Calu3 (cell line): ENCODE measurements at regions not wholly inside any gene's neighbourhood (a gene's known extent, or its start where the extent isn't known, plus 50 kb on each side); places are given as distances from the start of the nearest gene placed in this dataset.
"Not testable (repeated sequence)": the region's sequence is repeated elsewhere in the genome, so short reads cannot be mapped to it uniquely, and the experiment has no call there.

Source experiments
- BruUV-seq: library from RNA; stranded (reverse); fragments of 400-500 nt; replicated peaks from 2 replicates; lab custom pipeline; 2021; lab: Mats Ljungman, UMichigan
- CTCF ChIA-PET: fragments of 300-600 bp; sonication (Branson Sonifier 250); formaldehyde crosslinking; loops from one replicate; lab custom pipeline; 2022; ENCODE audit warnings: antibody characterized with exemption; lab: Charles Lee
- DNase-seq: peaks from one replicate; pipeline ENCODE4 v3.0.0; 2022
- H3K27ac Mint-ChIP-seq: one replicate; pipeline ENCODE4 v1.8.0; 2022; ENCODE audit warnings: mixed read lengths; ENCODE audit not compliant: unreplicated experiment
- H3K27me3 Mint-ChIP-seq: one replicate; pipeline ENCODE4 v1.8.0; 2022; ENCODE audit warnings: mixed read lengths; ENCODE audit not compliant: unreplicated experiment
- H3K36me3 Mint-ChIP-seq: one replicate; pipeline ENCODE4 v1.8.0; 2022; ENCODE audit warnings: mild to moderate bottlenecking, moderate library complexity, mixed read lengths; ENCODE audit not compliant: insufficient read depth, unreplicated experiment
- H3K4me1 Mint-ChIP-seq: one replicate; pipeline ENCODE4 v1.8.0; 2022; ENCODE audit warnings: mild to moderate bottlenecking, low read depth, mixed read lengths; ENCODE audit not compliant: unreplicated experiment
- H3K4me3 Mint-ChIP-seq: one replicate; pipeline ENCODE4 v1.8.0; 2022; ENCODE audit warnings: mild to moderate bottlenecking, low read depth, moderate library complexity, mixed read lengths; ENCODE audit not compliant: unreplicated experiment
- H3K9me3 Mint-ChIP-seq: one replicate; pipeline ENCODE4 v1.8.0; 2022; ENCODE audit warnings: low read depth, mixed read lengths; ENCODE audit not compliant: unreplicated experiment
- intact Hi-C: fragments of 100-400 bp; cut with micrococcal nuclease; formaldehyde crosslinking; loops from one replicate; pipeline ENCODE4 v1.10.0; 2022; ENCODE audit not compliant: unreplicated experiment
- TF ChIP-seq, protein P1 (sequence below): fragments of 200-600 bp; IDR thresholded peaks from one replicate; pipeline ENCODE4 v1.8.0; 2022; ENCODE audit warnings: antibody characterized with exemption; ENCODE audit not compliant: unreplicated experiment

DNA sequence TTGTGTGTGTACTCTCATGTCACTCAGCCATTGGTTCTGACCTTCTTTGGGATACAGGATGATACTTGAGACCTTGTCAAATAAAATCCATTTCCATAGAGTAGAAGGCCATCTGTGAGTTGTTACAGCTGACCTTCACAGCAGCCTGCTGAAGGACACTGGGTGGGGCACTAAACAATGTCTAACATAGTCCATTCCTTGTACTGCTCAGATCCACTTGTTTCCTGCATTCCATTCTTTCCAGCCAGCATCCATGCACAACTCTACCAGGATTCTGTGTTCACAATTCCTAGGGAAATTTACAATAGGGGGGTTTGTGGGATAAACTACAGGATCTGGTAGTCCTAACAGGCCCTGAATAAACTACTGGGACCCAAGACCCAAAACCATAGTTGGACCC lies 286.4 kb downstream of the RASEF start:
- BruUV-seq = no TSS peak
- no peaks in the 10 kb centered on the region for H3K9me3 Mint-ChIP-seq
- no peaks in the 10 kb centered on the region for H3K36me3 Mint-ChIP-seq
- CTCF ChIA-PET = no interaction called here
- no peak overlapping the region for H3K4me3 Mint-ChIP-seq
- intact Hi-C loops = no loop called here
- H3K4me1 Mint-ChIP-seq = no peaks in the 10 kb centered on the region
- TF ChIP-seq, protein P1, sequence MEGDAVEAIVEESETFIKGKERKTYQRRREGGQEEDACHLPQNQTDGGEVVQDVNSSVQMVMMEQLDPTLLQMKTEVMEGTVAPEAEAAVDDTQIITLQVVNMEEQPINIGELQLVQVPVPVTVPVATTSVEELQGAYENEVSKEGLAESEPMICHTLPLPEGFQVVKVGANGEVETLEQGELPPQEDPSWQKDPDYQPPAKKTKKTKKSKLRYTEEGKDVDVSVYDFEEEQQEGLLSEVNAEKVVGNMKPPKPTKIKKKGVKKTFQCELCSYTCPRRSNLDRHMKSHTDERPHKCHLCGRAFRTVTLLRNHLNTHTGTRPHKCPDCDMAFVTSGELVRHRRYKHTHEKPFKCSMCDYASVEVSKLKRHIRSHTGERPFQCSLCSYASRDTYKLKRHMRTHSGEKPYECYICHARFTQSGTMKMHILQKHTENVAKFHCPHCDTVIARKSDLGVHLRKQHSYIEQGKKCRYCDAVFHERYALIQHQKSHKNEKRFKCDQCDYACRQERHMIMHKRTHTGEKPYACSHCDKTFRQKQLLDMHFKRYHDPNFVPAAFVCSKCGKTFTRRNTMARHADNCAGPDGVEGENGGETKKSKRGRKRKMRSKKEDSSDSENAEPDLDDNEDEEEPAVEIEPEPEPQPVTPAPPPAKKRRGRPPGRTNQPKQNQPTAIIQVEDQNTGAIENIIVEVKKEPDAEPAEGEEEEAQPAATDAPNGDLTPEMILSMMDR = no peak
- DNase-seq = no peak
- no peaks in the 10 kb centered on the region for H3K27me3 Mint-ChIP-seq
- no peak overlapping the region for H3K27ac Mint-ChIP-seq

DNA sequence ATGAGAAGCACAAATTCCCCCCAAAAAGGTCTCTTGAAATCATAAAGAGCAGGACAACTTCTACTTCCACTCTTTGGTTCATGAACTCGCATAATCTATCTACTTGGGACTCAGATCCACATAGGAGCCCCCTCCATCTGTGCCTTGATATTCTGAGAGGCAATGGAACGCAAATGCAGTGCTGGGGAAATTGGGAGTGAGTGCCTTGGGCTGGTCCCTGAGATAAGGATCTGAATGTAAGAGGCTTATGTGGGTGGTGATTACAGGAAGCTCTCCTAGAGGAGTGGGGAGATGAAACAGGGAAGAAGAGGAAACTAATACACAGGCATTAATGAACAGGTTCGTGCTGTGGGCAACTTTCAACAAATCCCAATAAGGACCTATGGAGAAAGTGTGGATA lies 285.6 kb downstream of the RASEF start:
- Mint-ChIP-seq H3K4me3 (no peak overlapping the region), H3K36me3 (no peaks in the 10 kb centered on the region), H3K27me3 (no peaks in the 10 kb centered on the region), H3K4me1 (no peaks in the 10 kb centered on the region), H3K9me3 (no peaks in the 10 kb centered on the region), H3K27ac (no peak overlapping the region)
- TF ChIP-seq, protein P1 = no peak
- BruUV-seq = no TSS peak
- no peak for DNase-seq
- CTCF ChIA-PET = no interaction called here
- intact Hi-C loops = no loop called here

DNA sequence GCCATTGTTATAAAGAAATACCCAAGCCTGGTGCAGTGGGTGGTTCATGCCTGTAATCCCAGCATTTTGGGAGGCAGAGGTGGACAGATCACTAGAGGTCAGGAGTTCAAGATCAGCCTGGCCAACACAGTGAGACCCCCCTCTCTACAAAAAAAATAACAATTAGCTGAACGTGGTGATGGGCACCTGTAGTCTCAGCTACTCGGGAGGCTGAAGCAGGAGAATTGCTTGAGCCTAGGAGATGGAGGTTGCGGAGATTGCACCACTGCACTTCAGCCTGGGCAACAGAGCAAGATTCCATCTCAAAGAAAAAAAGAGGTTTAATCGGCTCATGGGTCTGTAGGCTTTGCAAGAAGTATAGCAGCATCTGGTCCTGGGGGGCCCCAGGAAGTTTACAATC lies 284.0 kb downstream of the RASEF start:
- BruUV-seq, H3K27ac Mint-ChIP-seq, H3K9me3 Mint-ChIP-seq, H3K27me3 Mint-ChIP-seq, intact Hi-C loops, CTCF ChIA-PET, H3K4me3 Mint-ChIP-seq, H3K4me1 Mint-ChIP-seq, DNase-seq, H3K36me3 Mint-ChIP-seq: not testable (repeated sequence)

GRCh38 chr9:82780017-82780416 lies 282.9 kb downstream of the RASEF start:
- no peak overlapping the region for H3K4me3 Mint-ChIP-seq
- no peaks in the 10 kb centered on the region for H3K9me3 Mint-ChIP-seq
- no peak overlapping the region for H3K27ac Mint-ChIP-seq
- H3K36me3 Mint-ChIP-seq = no peaks in the 10 kb centered on the region
- no peaks in the 10 kb centered on the region for H3K27me3 Mint-ChIP-seq
- CTCF ChIA-PET = no interaction called here
- H3K4me1 Mint-ChIP-seq = no peaks in the 10 kb centered on the region
- no peak for DNase-seq
- intact Hi-C loops = no loop called here
- BruUV-seq = no TSS peak
- TF ChIP-seq, protein P1 = no peak

GRCh38 chr9:82781921-82782392 lies 281.0 kb downstream of the RASEF start:
- CTCF ChIA-PET = interaction anchor here (0.6 kb wide), 1 partner anchor 1375 kb away, joined by 13 read pairs; no protein-coding TSS in a partner anchor

More at GRCh38 chr9:82781921-82782392, 281.0 kb downstream of the RASEF start:
- Mint-ChIP-seq H3K9me3 (no peaks in the 10 kb centered on the region), H3K27ac (no peak overlapping the region), H3K4me3 (no peak overlapping the region), H3K27me3 (no peaks in the 10 kb centered on the region), H3K4me1 (no peaks in the 10 kb centered on the region), H3K36me3 (no peaks in the 10 kb centered on the region)
- BruUV-seq = no TSS peak
- TF ChIP-seq, protein P1 = no peak
- intact Hi-C loops = no loop called here
- no peak for DNase-seq
